ENCODE measurements at regions not wholly inside any gene's neighbourhood (a gene's known extent, or its start where the extent isn't known, plus 50 kb on each side); places are given as distances from the start of the nearest gene placed in this dataset.

GRCh38 chr2:219995991-219996765 is 368.7 kb downstream of the SLC4A3 start:
- H3K9me3 ChIP-seq (replicated peaks; ENCODE audit: control insufficient read depth, insufficient read depth, low read depth, low read length): no peaks in the 10 kb centered on the region
- BruUV-seq (replicated peaks): no TSS peak
- no peaks in the 10 kb centered on the region for H3K79me2 ChIP-seq (ENCODE audit: control insufficient read depth, insufficient read depth, low read length)
- no peak overlapping the region for H3K9ac ChIP-seq (ENCODE audit: insufficient read depth in 1 of 2, low read depth in 2 of 2, low read length in 2 of 2)
- TF ChIP-seq SMARCA4 (IDR thresholded peaks at IDR 0.05): no peak
- TF ChIP-seq NFYB (IDR thresholded peaks at IDR 0.05; ENCODE audit: extremely low read depth, insufficient read length): no peak
- no peaks in the 10 kb centered on the region for H3K4me1 ChIP-seq (replicated peaks in 1 of 2; ENCODE audit: control insufficient read depth in 2 of 2, insufficient read depth in 2 of 2, low read length in 2 of 2)
- FAIRE-seq (no peak), DNase-seq (ENCODE audit: extremely low read depth in 1 of 4, low spot score in 3 of 4) (no peak), ATAC-seq (no peak)
- 0% methylated on average over 4 of the region's 4 CpGs for WGBS (ENCODE audit: insufficient coverage, low coverage, missing lambda C conversion rate)
- POLR2A ChIA-PET: no interaction called here
- no peak overlapping the region for H3K4me3 ChIP-seq
- H4K20me1 ChIP-seq (replicated peaks; ENCODE audit: control insufficient read depth, insufficient read depth, low read length): no peaks in the 10 kb centered on the region
- H3K4me2 ChIP-seq (ENCODE audit: insufficient read depth, low read length): no peak overlapping the region
- no peaks in the 10 kb centered on the region for H3K9me1 ChIP-seq (ENCODE audit: control insufficient read depth, insufficient read depth, low read length)
- intact Hi-C loops (cut with micrococcal nuclease) (no loop called here), in situ Hi-C loops (cut with MboI) (no loop called here)
- no peaks in the 10 kb centered on the region for H3K36me3 ChIP-seq (ENCODE audit: control insufficient read depth, insufficient read depth, low read length)
- H3K27me3 ChIP-seq (ENCODE audit: control insufficient read depth in 2 of 2, insufficient read depth in 2 of 2, low read length in 2 of 2): no peaks in the 10 kb centered on the region
- H2AFZ ChIP-seq (ENCODE audit: low read depth, low read length): no peak overlapping the region
- H3K27ac ChIP-seq (ENCODE audit: extremely low read depth, low read depth, low read length): no peak overlapping the region
- CTCF ChIA-PET (ENCODE audit: low intra/inter-chr PET ratio): no interaction called here

- H3K36me3 ChIP-seq (ENCODE audit: control insufficient read depth, insufficient read depth, low read length): no peaks in the 10 kb centered on the region
- 4% methylated on average over 9 of the region's 13 CpGs for WGBS (ENCODE audit: insufficient coverage, low coverage, missing lambda C conversion rate)
- no peaks in the 10 kb centered on the region for H3K4me1 ChIP-seq (replicated peaks in 1 of 2; ENCODE audit: control insufficient read depth in 2 of 2, insufficient read depth in 2 of 2, low read length in 2 of 2)
- no peaks in the 10 kb centered on the region for H3K27me3 ChIP-seq (ENCODE audit: control insufficient read depth in 2 of 2, insufficient read depth in 2 of 2, low read length in 2 of 2)
- intact Hi-C loops (cut with micrococcal nuclease): no loop called here
- BruUV-seq (replicated peaks): no TSS peak
- POLR2A ChIA-PET: no interaction called here
- H3K27ac ChIP-seq (ENCODE audit: extremely low read depth, low read depth, low read length): no peak overlapping the region
- no peak overlapping the region for H3K9ac ChIP-seq (ENCODE audit: insufficient read depth in 1 of 2, low read depth in 2 of 2, low read length in 2 of 2)
- CTCF ChIA-PET (ENCODE audit: low intra/inter-chr PET ratio): no interaction called here
- peak; percentile 6 to 37 (median 13) for DNase-seq (ENCODE audit: extremely low read depth in 1 of 4, low spot score in 3 of 4)
- no peak overlapping the region for H2AFZ ChIP-seq (ENCODE audit: low read depth, low read length)
- H3K9me3 ChIP-seq (replicated peaks; ENCODE audit: control insufficient read depth, insufficient read depth, low read depth, low read length): no peaks in the 10 kb centered on the region
- H3K4me2 ChIP-seq (ENCODE audit: insufficient read depth, low read length): no peak overlapping the region
- no peaks in the 10 kb centered on the region for H3K9me1 ChIP-seq (ENCODE audit: control insufficient read depth, insufficient read depth, low read length)
- no peaks in the 10 kb centered on the region for H4K20me1 ChIP-seq (replicated peaks; ENCODE audit: control insufficient read depth, insufficient read depth, low read length)
- no peak for FAIRE-seq
- H3K79me2 ChIP-seq (ENCODE audit: control insufficient read depth, insufficient read depth, low read length): no peaks in the 10 kb centered on the region
- peak; percentile 84 for ATAC-seq
- H3K4me3 ChIP-seq: no peak overlapping the region
- in situ Hi-C loops (cut with MboI): no loop called here
- TF ChIP-seq E2F6 (IDR thresholded peaks at IDR 0.05; ENCODE audit: borderline replicate concordance in 1 of 2, extremely low read depth in 1 of 2, insufficient read depth in 1 of 2, insufficient read length in 1 of 2, low read depth in 1 of 2, low read length in 1 of 2, poor library complexity in 1 of 2, severe bottlenecking in 1 of 2) (peak in 1 of 2 experiments; percentile 12), ZNF586 (CRISPR knock-in tag; conservative IDR thresholded peaks at IDR 0.05) (no peak), CTCFL (IDR thresholded peaks at IDR 0.05; ENCODE audit: borderline replicate concordance, insufficient read depth, low read depth, low read length, poor library complexity, severe bottlenecking) (peak; percentile 39), RAD21 (CRISPR knock-in tag; conservative IDR thresholded peaks at IDR 0.05 in 1 of 2, IDR thresholded peaks at IDR 0.05 in 1 of 2) (peak in 1 of 2 experiments; percentile 31; a peak in 1 of 4 replicates), ATF1 (CRISPR knock-in tag; IDR thresholded peaks at IDR 0.05) (no peak), ATF1 (tag; IDR thresholded peaks at IDR 0.05) (peak; percentile 25; the same call in 1 of the 2 replicates), ZBTB12 (CRISPR knock-in tag; IDR thresholded peaks at IDR 0.05) (no peak), CREM (IDR thresholded peaks at IDR 0.05; ENCODE audit: low read depth) (peak; percentile 31; the same call in 1 of the 2 replicates)
Measured at GRCh38 chr2:219997341-219997851, 370.0 kb downstream of the SLC4A3 start.

Data from K562 (cell line).